ENCODE measurements at regions not wholly inside any gene's neighbourhood (a gene's known extent, or its start where the extent isn't known, plus 50 kb on each side); places are given as distances from the start of the nearest gene placed in this dataset.
"Not testable (repeated sequence)": the region's sequence is repeated elsewhere in the genome, so short reads cannot be mapped to it uniquely, and the experiment has no call there.

DNA sequence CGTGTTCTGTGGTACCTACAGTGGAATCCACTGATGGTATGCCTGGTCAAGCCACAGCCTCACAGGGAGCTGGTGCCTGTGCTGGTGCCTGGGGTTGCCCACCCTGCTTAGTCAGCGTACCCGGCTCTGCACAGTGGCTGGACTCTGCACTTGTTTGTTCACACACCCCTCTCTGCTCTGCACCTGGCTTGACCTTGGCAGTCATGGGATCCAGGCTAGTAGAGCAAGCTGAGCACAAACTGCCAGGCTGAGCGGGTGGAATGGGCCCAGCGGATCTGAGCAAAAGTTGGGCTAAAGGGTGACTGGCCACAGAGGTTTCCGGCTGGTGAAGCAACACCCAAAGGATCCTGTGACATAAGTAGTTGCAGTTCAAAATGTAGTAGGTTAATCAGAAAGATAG is 163.5 kb downstream of the CDH19 start:
- no peak for DNase-seq

GRCh38 chr18:66439670-66440069 is 164.2 kb downstream of the CDH19 start:
- no peak for DNase-seq

DNA sequence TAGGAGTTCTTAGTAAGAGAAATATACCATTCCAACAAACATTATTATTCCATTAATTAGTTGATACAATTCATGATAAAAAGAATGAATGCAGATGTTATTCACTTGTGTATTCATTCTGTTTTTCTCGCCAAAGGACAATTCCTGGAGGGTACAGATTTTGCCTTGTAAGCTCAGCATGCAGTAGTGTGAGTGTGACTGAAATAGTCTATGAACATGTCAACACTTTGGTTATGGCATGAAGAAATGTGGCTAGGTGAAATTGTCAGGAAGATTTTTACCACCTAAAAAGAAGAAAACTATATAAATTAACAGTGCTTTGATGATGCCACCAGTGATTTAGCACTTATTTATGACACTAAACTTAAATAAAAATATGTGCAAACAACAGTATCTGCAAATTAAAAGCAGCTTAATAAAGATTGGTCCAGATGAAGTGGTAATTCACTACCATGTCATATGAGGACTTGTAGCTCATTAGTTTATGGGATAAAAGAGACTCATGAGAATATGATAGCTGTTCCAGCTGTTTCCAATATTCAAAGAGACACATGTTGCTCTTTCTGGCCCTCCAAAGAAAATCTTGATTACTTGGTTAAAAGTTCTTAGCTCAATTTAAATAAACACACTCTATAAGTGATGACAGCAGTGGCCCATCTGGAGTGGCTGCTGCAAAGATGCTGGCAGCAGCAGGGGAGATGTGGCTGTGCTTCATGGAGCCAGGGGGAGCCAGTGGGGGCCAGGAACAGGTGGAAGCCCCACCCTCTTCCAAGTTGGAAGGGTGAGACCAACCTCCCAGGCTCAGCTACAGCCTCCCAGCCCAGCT is 165.0 kb downstream of the CDH19 start:
- DNase-seq = no peak

GRCh38 chr18:66432636-66433035 is 171.3 kb downstream of the CDH19 start:
- no peak for DNase-seq

- DNase-seq = no peak
These were observed 175.1 kb downstream of the CDH19 start for GRCh38 chr18:66428795-66429194.

- no peak for DNase-seq
These were observed 184.5 kb downstream of the CDH19 start for GRCh38 chr18:66419400-66419799.

DNA sequence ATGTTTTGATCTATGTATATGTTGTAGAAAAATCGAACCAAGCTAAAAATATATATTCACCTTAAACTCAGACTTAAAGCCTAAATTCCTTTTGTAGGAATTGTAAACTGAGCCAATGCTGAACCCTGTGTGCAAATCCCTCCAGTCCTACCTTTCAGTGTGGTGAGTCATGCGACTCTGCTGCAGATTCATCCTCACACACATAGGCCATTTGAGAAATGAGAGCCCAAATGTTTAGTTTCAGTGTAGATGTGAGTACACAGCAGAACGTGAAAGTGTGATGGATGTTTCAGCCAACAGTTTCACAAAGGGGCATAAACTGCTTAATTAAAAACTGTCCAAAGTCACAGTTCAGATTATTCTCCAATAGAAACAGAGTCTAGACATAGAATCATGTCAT is 193.2 kb downstream of the CDH19 start:
- DNase-seq = no peak

GRCh38 chr18:66395671-66396218 is 208.1 kb downstream of the CDH19 start:
- no peak for DNase-seq

- DNase-seq = no peak
These were observed 210.4 kb downstream of the CDH19 start for GRCh38 chr18:66393463-66393862.

GRCh38 chr18:66377291-66377690 is 226.6 kb downstream of the CDH19 start:
- DNase-seq = no peak

DNA sequence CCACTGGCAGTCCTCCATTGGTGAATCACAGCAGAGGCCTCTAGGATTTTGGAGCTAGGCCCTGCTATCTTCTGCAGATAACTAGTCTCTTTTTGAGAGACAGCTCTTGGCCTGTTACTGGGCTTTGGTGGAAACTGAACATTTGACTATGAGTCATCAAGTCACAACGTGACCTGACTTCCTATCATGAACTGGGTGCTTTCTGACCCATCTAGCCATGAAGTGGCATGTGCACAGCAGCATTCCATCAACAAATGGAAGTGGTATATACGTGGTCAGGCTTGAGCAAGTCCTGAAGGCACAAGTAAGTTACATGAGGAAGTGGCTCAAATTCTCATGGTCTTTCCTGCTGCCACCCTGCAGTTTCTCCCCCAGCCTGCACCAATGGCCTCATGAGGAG is 228.5 kb downstream of the CDH19 start:
- DNase-seq = not testable (repeated sequence)

- DNase-seq = no peak
These were observed 256.9 kb downstream of the CDH19 start for GRCh38 chr18:66346833-66347588.

- no peak for DNase-seq
These were observed 259.7 kb downstream of the CDH19 start for GRCh38 chr18:66344227-66344626.

DNA sequence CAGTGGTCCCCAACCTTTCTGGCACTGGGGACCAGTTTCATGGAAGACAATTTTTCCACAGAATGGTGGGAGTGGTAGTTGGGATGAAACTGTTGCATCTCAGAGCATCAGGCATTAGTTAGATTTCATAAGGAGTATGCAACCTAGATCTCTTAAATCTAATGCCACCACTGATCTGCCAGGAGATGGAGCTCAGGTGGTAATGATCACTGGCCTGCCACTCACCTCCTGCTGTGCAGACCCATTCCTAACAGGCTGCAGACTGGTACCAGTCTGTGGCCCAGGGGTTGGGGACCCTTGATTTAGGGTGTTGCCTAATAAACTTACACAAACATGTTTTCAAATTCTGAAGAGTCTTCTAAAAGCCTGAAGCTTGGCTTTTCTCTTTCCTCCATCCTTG is 261.3 kb downstream of the CDH19 start:
- no peak for DNase-seq

- DNase-seq = no peak
These were observed 269.4 kb downstream of the CDH19 start for GRCh38 chr18:66334534-66334933.

DNA sequence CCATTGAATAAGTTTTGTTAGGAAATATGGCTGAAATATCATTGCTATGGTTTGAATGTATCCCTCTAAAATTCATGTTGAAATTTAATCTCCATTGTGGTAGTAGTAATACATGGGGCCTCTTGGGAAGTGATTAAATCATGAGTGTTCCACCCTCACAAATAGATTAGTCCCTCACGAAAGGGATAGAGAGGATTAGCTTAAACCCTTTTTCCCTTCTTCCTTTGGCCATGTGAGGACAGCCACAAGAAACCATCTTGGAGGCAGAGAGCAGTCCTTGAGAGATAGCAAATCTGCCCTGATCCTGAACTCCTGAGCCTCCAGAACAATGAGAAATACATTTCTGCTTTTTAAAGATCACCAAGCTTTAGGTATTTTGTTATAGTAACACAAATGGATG is 274.2 kb downstream of the CDH19 start:
- DNase-seq = no peak

DNA sequence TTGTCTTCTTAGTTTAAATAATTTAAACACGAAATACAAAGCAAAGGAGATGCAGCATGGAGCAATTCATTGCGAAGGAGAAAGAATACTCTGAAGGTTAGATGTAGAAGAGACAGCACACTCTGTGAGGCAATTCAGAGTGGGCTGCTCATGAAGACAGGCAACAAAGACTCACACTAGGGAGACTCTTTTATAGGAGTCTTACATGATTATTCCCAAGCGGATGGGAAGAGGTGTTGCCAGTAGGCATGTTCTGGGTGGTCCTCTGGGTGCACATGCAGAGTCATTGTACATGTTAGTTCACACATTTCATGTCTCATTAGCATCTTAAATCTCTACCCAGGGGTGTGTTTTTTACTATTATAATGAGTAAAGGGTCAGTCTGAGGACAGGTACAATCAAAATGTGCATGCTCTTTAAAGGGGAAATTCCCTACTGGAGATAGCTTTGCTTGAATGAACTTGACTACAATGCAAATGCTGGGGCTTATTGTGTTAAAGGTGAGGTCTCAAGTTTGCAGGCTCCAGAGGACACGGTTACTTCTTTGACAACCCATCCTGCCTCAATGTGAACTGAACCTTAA is 275.5 kb downstream of the CDH19 start:
- no peak for DNase-seq

GRCh38 chr18:66325251-66325650 is 278.6 kb downstream of the CDH19 start:
- no peak for DNase-seq

DNA sequence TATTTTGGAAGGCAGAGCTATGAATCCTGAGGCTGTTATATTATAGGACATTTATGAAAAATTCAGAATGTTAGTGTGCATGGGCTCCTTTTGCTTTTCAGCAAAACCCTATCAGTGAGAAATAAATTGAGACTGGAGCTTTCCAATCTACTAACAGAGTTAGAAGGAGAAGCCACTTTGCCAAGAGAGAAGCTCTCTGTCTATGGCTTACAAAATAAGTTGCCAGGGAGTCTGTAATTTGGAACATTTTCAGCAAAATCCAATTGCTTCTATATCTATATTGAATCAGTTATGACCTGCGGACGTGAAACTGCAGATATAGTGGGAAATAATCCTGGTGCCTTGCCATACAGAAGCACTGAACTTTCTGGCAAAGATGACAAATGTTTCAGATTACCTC is 279.3 kb downstream of the CDH19 start:
- DNase-seq = no peak

GRCh38 chr18:66317243-66318090 is 286.4 kb downstream of the CDH19 start:
- no peak for DNase-seq

- DNase-seq = no peak
These were observed 287.2 kb downstream of the CDH19 start for GRCh38 chr18:66316701-66317100.

- no peak for DNase-seq
These were observed 303.7 kb downstream of the CDH19 start for GRCh38 chr18:66300141-66300540.

GRCh38 chr18:66280470-66280869 is 323.4 kb downstream of the CDH19 start:
- no peak for DNase-seq

Measured in SW 1271 (cell line).